H1 (cell line): ENCODE measurements at regions not wholly inside any gene's neighbourhood (a gene's known extent, or its start where the extent isn't known, plus 50 kb on each side); places are given as distances from the start of the nearest gene placed in this dataset.

Experiments used
- CTCF ChIA-PET: fragments of 300-600 bp; sonication (Branson Sonifier 250); formaldehyde crosslinking; loops from one replicate; lab custom pipeline; 2021; ENCODE audit not compliant: partially characterized antibody; lab: Charles Lee
- POLR2A ChIA-PET: fragments of 300-600 bp; sonication (Branson Sonifier 250); formaldehyde crosslinking; loops from one replicate; lab custom pipeline; 2021; ENCODE audit warnings: inconsistent platforms; ENCODE audit not compliant: partially characterized antibody; lab: Charles Lee
- DNase-seq, 2 experiments: peaks; one replicate each; pipeline versions ENCODE4 v3.0.0 to v3.0.0-alpha.2; 2010 to 2022; ENCODE audit warnings: low spot score in 2 of 2, low read depth in 1 of 2, mixed read lengths in 1 of 2
- FAIRE-seq: peaks from 2 replicates; lab custom pipeline; 2011; peaks lifted over from hg19 to GRCh38; lab: Jason Lieb, UNC
- H2AFZ ChIP-seq: 2 replicates; pipeline ENCODE4 v1.8.1; 2012; ENCODE audit warnings: low read length, inconsistent platforms
- H2AK5ac ChIP-seq: 2 replicates; pipeline ENCODE4 v1.6.1; 2013; ENCODE audit warnings: low read depth, low read length
- H2BK120ac ChIP-seq: replicated peaks from 2 replicates; pipeline ENCODE3; 2013; ENCODE audit warnings: low read depth, low read length, inconsistent platforms
- H2BK12ac ChIP-seq: 2 replicates; pipeline ENCODE4 v1.6.1; 2013; ENCODE audit warnings: low read depth, low read length
- H2BK15ac ChIP-seq: 2 replicates; pipeline ENCODE4 v1.6.1; 2013; ENCODE audit warnings: low read length
- H2BK20ac ChIP-seq: 2 replicates; pipeline ENCODE4 v1.6.1; 2013; ENCODE audit warnings: low read length
- H2BK5ac ChIP-seq: 2 replicates; pipeline ENCODE4 v1.6.1; 2013; ENCODE audit warnings: low read depth, low read length
- H3K14ac ChIP-seq: 2 replicates; pipeline ENCODE4 v1.6.1; 2013; ENCODE audit warnings: inconsistent platforms; ENCODE audit not compliant: insufficient read length
- H3K18ac ChIP-seq: 2 replicates; pipeline ENCODE4 v1.6.1; 2013; ENCODE audit warnings: low read length; ENCODE audit errors: extremely low read depth
- H3K23ac ChIP-seq: 2 replicates; pipeline ENCODE4 v1.6.1; 2013; ENCODE audit warnings: inconsistent platforms; ENCODE audit not compliant: insufficient read length
- H3K23me2 ChIP-seq: 2 replicates; pipeline ENCODE4 v1.6.1; 2013; ENCODE audit warnings: low read depth, low read length
- H3K27ac ChIP-seq: 2 replicates; pipeline ENCODE4 v1.6.1; 2011; ENCODE audit warnings: low read depth, low read length, inconsistent platforms
- H3K27me3 ChIP-seq, 4 experiments: replicated peaks in 1 of 4; 1 replicate in 1 of 4; 2 replicates in 3 of 4; pipeline versions ENCODE4 v1.6.1 to v1.8.1; 2011 to 2013; ENCODE audit warnings: low read length in 3 of 4, mild to moderate bottlenecking in 3 of 4, inconsistent platforms in 2 of 4, mixed read lengths in 2 of 4, moderate library complexity in 1 of 4; ENCODE audit not compliant: control insufficient read depth in 3 of 4, insufficient read depth in 3 of 4; ENCODE audit errors: extremely low read depth in 1 of 4
- H3K36me3 ChIP-seq, 4 experiments: 2 replicates each; pipeline versions ENCODE4 v1.6.1 to v1.8.1; 2011 to 2013; ENCODE audit warnings: mild to moderate bottlenecking in 4 of 4, low read length in 3 of 4, moderate library complexity in 2 of 4, control low read depth in 1 of 4, inconsistent platforms in 1 of 4; ENCODE audit not compliant: insufficient read depth in 4 of 4, control insufficient read depth in 2 of 4
- H3K4ac ChIP-seq: replicated peaks from 2 replicates; pipeline ENCODE3; 2013; ENCODE audit warnings: low read length, low read depth, mixed read lengths, inconsistent platforms; ENCODE audit not compliant: insufficient read length
- H3K4me1 ChIP-seq, 4 experiments: replicated peaks in 1 of 4; 1 replicate in 1 of 4; 2 replicates in 3 of 4; pipeline versions ENCODE4 v1.6.1 to v1.8.1; 2011 to 2013; ENCODE audit warnings: low read length in 3 of 4, inconsistent platforms in 2 of 4, mixed read lengths in 1 of 4; ENCODE audit not compliant: insufficient read depth in 4 of 4, control insufficient read depth in 3 of 4
- H3K4me2 ChIP-seq, 2 experiments: 2 replicates each; pipeline versions ENCODE4 v1.6.1 to v1.8.1; 2011 to 2013; ENCODE audit warnings: low read depth in 2 of 2, low read length in 2 of 2, control low read depth in 1 of 2, inconsistent platforms in 1 of 2, mild to moderate bottlenecking in 1 of 2; ENCODE audit not compliant: insufficient read depth in 1 of 2
- H3K4me3 ChIP-seq, 4 experiments: fragments of 200-600, 300-600 bp in 1 of 4; sonication (generic), shearing (Covaris generic), sonication (Bioruptor Twin) in 1 of 4; 2 replicates each; pipeline versions ENCODE4 v1.5.1 to v1.8.1; 2011 to 2016; ENCODE audit warnings: low read length in 4 of 4, low read depth in 3 of 4, control low read depth in 2 of 4, inconsistent platforms in 2 of 4, mild to moderate bottlenecking in 2 of 4, mixed read lengths in 1 of 4, moderate library complexity in 1 of 4; ENCODE audit not compliant: insufficient read depth in 2 of 4; ENCODE audit errors: extremely low read depth in 1 of 4
- H3K56ac ChIP-seq: replicated peaks from 2 replicates; pipeline ENCODE3; 2013; ENCODE audit warnings: low read depth, mild to moderate bottlenecking, mixed read lengths, low read length, inconsistent platforms; ENCODE audit not compliant: insufficient read length
- H3K79me1 ChIP-seq: 2 replicates; pipeline ENCODE4 v1.6.1; 2013; ENCODE audit warnings: low read depth, low read length, control low read depth
- H3K79me2 ChIP-seq, 2 experiments: 2 replicates each; pipeline versions ENCODE4 v1.6.1 to v1.8.1; 2012 to 2013; ENCODE audit warnings: low read length in 2 of 2, mild to moderate bottlenecking in 2 of 2, inconsistent platforms in 1 of 2; ENCODE audit not compliant: insufficient read depth in 2 of 2, control insufficient read depth in 1 of 2
- H3K9ac ChIP-seq, 4 experiments: replicated peaks in 1 of 4; 1 replicate in 1 of 4; 2 replicates in 3 of 4; pipeline versions ENCODE4 v1.6.1 to v1.8.1; 2011 to 2013; ENCODE audit warnings: low read depth in 3 of 4, low read length in 3 of 4, control low read depth in 2 of 4, mild to moderate bottlenecking in 2 of 4, moderate library complexity in 2 of 4, inconsistent platforms in 1 of 4; ENCODE audit errors: extremely low read depth in 1 of 4
- H3K9me3 ChIP-seq, 2 experiments: 2 replicates each; pipeline versions ENCODE4 v1.6.1 to v1.8.1; 2012 to 2013; ENCODE audit warnings: mild to moderate bottlenecking in 2 of 2, moderate library complexity in 2 of 2, control low read depth in 1 of 2, inconsistent platforms in 1 of 2, low read depth in 1 of 2, low read length in 1 of 2, mixed read lengths in 1 of 2; ENCODE audit not compliant: insufficient read depth in 2 of 2
- H4K20me1 ChIP-seq, 2 experiments: replicated peaks in 1 of 2; 2 replicates each; pipeline versions ENCODE3 to v1.8.1; 2011 to 2013; ENCODE audit warnings: inconsistent platforms in 2 of 2, low read length in 2 of 2, mild to moderate bottlenecking in 1 of 2; ENCODE audit not compliant: insufficient read depth in 2 of 2, control insufficient read depth in 1 of 2
- H4K5ac ChIP-seq: 2 replicates; pipeline ENCODE4 v1.6.1; 2013; ENCODE audit warnings: low read length, low read depth, mixed read lengths, inconsistent platforms; ENCODE audit not compliant: insufficient read length
- H4K8ac ChIP-seq: 2 replicates; pipeline ENCODE4 v1.8.0; 2013; ENCODE audit warnings: mild to moderate bottlenecking, moderate library complexity, low read length, inconsistent platforms; ENCODE audit not compliant: insufficient read depth; ENCODE audit errors: extremely low read depth
- H4K91ac ChIP-seq: replicated peaks from 2 replicates; pipeline ENCODE3; 2013; ENCODE audit warnings: low read length, mixed read lengths, inconsistent platforms; ENCODE audit not compliant: insufficient read length
- HDAC6 ChIP-seq: IDR thresholded peaks from one replicate; pipeline ENCODE4 v1.7.1; 2012; ENCODE audit warnings: low read depth, mild to moderate bottlenecking, inconsistent platforms, low read length, moderate library complexity
- WGBS, 2 experiments: shearing (Covaris generic) in 1 of 2; methylation state at CpG; one replicate each; pipeline versions ENCODE4 v1.1.6 to v1.1.7; 2013 to 2015; ENCODE audit warnings: low lambda C conversion rate in 2 of 2, mixed read lengths in 2 of 2, inconsistent platforms in 1 of 2, low coverage in 1 of 2, missing lambda C conversion rate in 1 of 2; ENCODE audit not compliant: insufficient replicate concordance in 2 of 2, insufficient coverage in 1 of 2, insufficient read length in 1 of 2; ENCODE audit errors: extremely low coverage in 1 of 2, missing lambda C conversion rate in 1 of 2; 5-methylcytosine and 5-hydroxymethylcytosine counted together

DNA sequence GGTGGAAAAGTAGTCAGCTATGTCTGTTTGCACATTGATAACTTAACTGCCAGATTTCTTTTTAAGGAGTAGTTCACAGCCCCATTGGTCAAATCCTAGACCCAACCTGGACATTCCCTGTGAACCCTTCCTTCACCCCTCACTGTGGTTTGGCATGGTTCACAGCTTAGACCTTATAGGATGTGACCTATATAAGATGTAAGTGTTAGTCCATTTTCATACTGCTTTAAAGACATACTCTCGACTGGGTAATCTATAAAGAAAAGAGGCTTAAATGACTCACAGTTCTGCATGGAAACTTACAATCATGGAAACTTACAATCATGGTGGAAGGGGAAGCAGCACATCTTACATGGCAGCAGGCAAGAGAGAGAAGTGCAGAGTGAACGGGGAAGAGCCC, 1066.2 kb downstream of the TTLL7 start:
- Histone ChIP-seq H3K14ac (no peak overlapping the region), H2BK120ac (no peak overlapping the region), H3K4ac (no peak overlapping the region), H3K27ac (no peak overlapping the region), H2BK5ac (no peak overlapping the region), H3K18ac (no peak overlapping the region), H3K4me1 (no peaks in the 10 kb centered on the region), H3K79me2 (no peaks in the 10 kb centered on the region), H2AFZ (no peak overlapping the region), H4K8ac (no peak overlapping the region), H3K27me3 (no peaks in the 10 kb centered on the region)
- WGBS, 2 experiments = 88% methylated on average over 2 of the region's 2 CpGs; no CpG with 5 or more reads in 1 of the 2 experiments
- no peak for FAIRE-seq
- CTCF ChIA-PET = no interaction called here
- no peak for TF ChIP-seq HDAC6
- TF ChIP-seq, all 59 proteins: peak for 0
- H4K91ac ChIP-seq = no peak overlapping the region
- no peak overlapping the region for H2BK12ac ChIP-seq
- no peaks in the 10 kb centered on the region for H3K36me3 ChIP-seq
- H3K79me1 ChIP-seq = no peaks in the 10 kb centered on the region
- H3K23me2 ChIP-seq = no peaks in the 10 kb centered on the region
- no peak overlapping the region for H2BK20ac ChIP-seq
- H3K9me3 ChIP-seq = no peaks in the 10 kb centered on the region
- no peak overlapping the region for H3K23ac ChIP-seq
- H3K56ac ChIP-seq = no peak overlapping the region
- no peak overlapping the region for H3K9ac ChIP-seq
- no peak overlapping the region for H2BK15ac ChIP-seq
- no peak overlapping the region for H2AK5ac ChIP-seq
- H4K20me1 ChIP-seq = no peaks in the 10 kb centered on the region
- no peak overlapping the region for H3K4me2 ChIP-seq
- POLR2A ChIA-PET = interaction anchor here (0.5 kb wide), 1 partner anchor 16 kb away, joined by 4 read pairs; no protein-coding TSS in a partner anchor
- no peak overlapping the region for H4K5ac ChIP-seq
- no peak overlapping the region for H3K4me3 ChIP-seq
- no peak for DNase-seq
